ENCODE measurements at regions not wholly inside any gene's neighbourhood (a gene's known extent, or its start where the extent isn't known, plus 50 kb on each side); places are given as distances from the start of the nearest gene placed in this dataset.

DNA sequence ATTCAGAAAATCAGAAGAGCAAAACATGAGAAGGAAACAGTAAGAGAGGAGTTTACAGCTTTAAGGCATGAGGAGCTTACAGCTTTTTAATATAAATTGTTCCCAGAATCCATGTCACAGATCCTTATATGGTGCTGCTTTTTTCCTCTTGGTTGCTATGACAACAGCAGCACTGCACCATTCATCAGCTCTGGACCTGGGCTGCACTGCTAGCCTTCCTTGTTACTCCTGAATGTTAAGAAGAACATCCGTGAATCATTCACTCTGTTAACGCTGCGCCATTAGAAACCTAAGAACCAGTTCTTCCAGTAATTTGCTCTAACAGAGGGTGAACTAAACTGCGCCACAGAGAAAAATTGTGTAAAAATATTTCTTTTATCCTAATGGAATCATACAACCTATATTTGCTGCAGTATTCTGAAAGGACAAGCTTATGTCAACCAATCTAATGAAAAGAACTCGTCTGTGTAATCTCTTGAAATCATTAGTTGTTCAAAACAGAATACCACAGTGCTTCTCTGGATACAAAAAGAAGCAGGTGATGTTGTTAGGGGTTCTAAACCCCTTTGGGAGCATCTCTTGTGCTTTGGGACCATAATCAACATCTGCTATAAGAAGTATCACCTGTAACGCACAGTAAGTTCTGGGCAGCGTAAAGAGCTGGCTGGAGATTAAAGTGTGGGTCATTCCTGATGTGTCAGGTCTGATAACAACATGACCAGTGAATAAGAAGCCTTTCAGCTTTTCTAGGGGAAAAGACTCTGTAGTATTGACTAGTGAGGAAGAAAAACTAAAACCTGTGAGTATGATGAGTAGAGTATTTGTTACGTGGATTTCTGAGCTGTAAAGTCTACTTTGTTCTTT, 151.2 kb downstream of the TANC2 start:
- WGBS, 10 experiments, result 0 to 100% (median 54%) methylated on average over 3 to 8 of the region's 8 CpGs
- in situ Hi-C loops (cut with MboI; ENCODE audit: low pct_unique_long_range_greater_than_20kb in 2 of 9, low sequenced_read_pairs in 9 of 9, unreplicated experiment in 9 of 9), result no loop called here
- peaks cover 20 to 26% of the 10 kb centered on the region in 2 donors for H3K4me1 ChIP-seq (replicated peaks in 1 of 2)
- peak overlapping the region; percentile 16 to 47 (median 26) for H3K4me3 ChIP-seq
- peak in 7 of 8 experiments; percentile 36 to 100 (median 99) for ATAC-seq (replicated peaks in 6 of 8)
- H3K27ac ChIP-seq, result peak overlapping the region; percentile 48 to 62

- WGBS, 10 experiments, result 60 to 100% (median 98%) methylated on average over 1 to 2 of the region's 2 CpGs; no CpG with 5 or more reads in 2 of the 10 experiments
- ATAC-seq (replicated peaks in 6 of 8), result no peak
- Histone ChIP-seq H3K4me1 (replicated peaks in 1 of 2) (peaks cover 20 to 26% of the 10 kb centered on the region in 2 donors), H3K4me3 (no peak overlapping the region), H3K27ac (no peak overlapping the region)
- in situ Hi-C loops (cut with MboI; ENCODE audit: low pct_unique_long_range_greater_than_20kb in 2 of 9, low sequenced_read_pairs in 9 of 9, unreplicated experiment in 9 of 9), result no loop called here
Observed at GRCh38 chr17:63120406-63120805, 154.4 kb downstream of the TANC2 start.

- in situ Hi-C loops (cut with MboI; ENCODE audit: low pct_unique_long_range_greater_than_20kb in 2 of 9, low sequenced_read_pairs in 9 of 9, unreplicated experiment in 9 of 9), result no loop called here
- no peak overlapping the region for H3K4me3 ChIP-seq
- H3K4me1 ChIP-seq (replicated peaks in 1 of 2), result peaks cover 0 to 2% of the 10 kb centered on the region in 2 donors
- no peak overlapping the region for H3K27ac ChIP-seq
- 50 to 100% (median 87%) methylated on average over 1 to 4 of the region's 7 CpGs for WGBS, 10 experiments
- peak in 1 of 8 experiments; percentile 25 for ATAC-seq (replicated peaks in 6 of 8)
Observed at GRCh38 chr17:63124536-63124935, 158.5 kb downstream of the TANC2 start.

DNA sequence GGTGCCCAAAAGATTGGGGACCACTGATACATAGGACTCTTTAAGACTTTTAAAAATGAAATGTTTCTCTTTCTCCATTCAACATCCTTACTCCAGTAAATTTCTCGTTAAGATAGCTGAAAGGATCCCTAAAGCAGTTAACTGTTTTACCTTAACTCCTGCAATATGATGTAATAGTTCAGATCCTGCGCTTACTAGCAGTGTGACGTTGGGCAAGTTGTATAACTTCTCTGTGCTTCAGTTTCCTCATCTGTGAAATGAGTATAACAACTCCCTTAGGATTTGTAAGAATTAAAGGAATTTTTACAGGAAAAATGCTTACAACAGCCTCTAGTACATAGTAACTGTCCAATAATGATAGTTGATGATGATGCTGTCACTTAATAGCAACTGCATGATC, 158.9 kb downstream of the TANC2 start:
- WGBS, 10 experiments, result 20 to 95% (median 86%) methylated on average over 1 to 3 of the region's 3 CpGs; no CpG with 5 or more reads in 1 of the 10 experiments
- in situ Hi-C loops (cut with MboI; ENCODE audit: low pct_unique_long_range_greater_than_20kb in 2 of 9, low sequenced_read_pairs in 9 of 9, unreplicated experiment in 9 of 9), result no loop called here
- ATAC-seq (replicated peaks in 6 of 8), result no peak
- no peak overlapping the region for H3K4me3 ChIP-seq
- peaks cover 0 to 2% of the 10 kb centered on the region in 2 donors for H3K4me1 ChIP-seq (replicated peaks in 1 of 2)
- H3K27ac ChIP-seq, result no peak overlapping the region

DNA sequence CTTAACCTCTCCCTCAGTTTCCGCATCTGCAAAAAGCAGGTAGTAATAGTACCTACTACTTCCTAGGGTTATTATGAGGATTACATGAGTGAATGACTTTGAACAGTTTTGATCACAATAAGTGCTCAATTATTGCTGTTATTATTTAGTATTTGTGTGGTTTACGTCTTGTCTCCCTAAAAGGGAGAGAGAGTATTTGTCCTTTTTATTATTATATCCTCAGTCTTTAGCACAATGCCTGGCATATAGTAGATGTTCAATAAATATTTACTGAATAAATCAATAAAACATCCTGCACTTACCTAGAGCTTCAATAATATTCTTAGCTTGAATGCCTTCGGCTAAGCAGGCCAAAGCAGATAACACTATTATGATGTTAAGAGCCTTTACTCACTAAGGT, 160.0 kb downstream of the TANC2 start:
- no peak for ATAC-seq (replicated peaks in 6 of 8)
- WGBS, 10 experiments, result 57 to 100% (median 95%) methylated on average over 1 to 3 of the region's 3 CpGs
- peaks cover 0 to 2% of the 10 kb centered on the region in 2 donors for H3K4me1 ChIP-seq (replicated peaks in 1 of 2)
- no peak overlapping the region for H3K27ac ChIP-seq
- H3K4me3 ChIP-seq, result no peak overlapping the region
- in situ Hi-C loops (cut with MboI; ENCODE audit: low pct_unique_long_range_greater_than_20kb in 2 of 9, low sequenced_read_pairs in 9 of 9, unreplicated experiment in 9 of 9), result no loop called here

DNA sequence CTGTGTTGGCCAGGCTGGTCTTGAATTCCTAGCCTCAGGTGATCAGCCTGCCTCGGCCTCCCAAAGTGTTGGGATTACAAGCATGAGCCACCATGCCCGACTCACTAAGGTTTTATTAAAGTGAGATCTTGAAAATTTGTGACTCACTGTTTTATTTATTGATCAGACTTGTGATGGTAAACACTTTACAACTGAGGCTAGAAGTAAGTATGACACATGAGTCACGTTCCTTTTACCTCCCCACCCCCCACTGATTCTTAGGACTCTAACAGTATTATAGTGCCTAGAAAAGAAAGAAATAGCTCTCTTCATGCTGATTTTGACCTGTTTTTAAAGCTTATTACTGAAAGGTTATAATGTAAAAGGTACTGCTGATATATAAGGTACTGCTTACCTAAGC, 160.6 kb downstream of the TANC2 start:
- 55 to 100% (median 81%) methylated on average over 2 to 3 of the region's 3 CpGs; no CpG with 5 or more reads in 1 of the 10 experiments for WGBS, 10 experiments
- Histone ChIP-seq H3K4me3 (no peak overlapping the region), H3K4me1 (replicated peaks in 1 of 2) (peaks cover 0 to 2% of the 10 kb centered on the region in 2 donors), H3K27ac (no peak overlapping the region)
- no peak for ATAC-seq (replicated peaks in 6 of 8)
- in situ Hi-C loops (cut with MboI; ENCODE audit: low pct_unique_long_range_greater_than_20kb in 2 of 9, low sequenced_read_pairs in 9 of 9, unreplicated experiment in 9 of 9), result no loop called here

- WGBS, 10 experiments, result 78 to 100% (median 87%) methylated on average over 1 of the region's 1 CpG; no CpG with 5 or more reads in 2 of the 10 experiments
Observed at GRCh38 chr17:63132459-63132911, 166.4 kb downstream of the TANC2 start.

GRCh38 chr17:63133491-63133890, 167.5 kb downstream of the TANC2 start:
- Histone ChIP-seq H3K4me3 (no peak overlapping the region), H3K4me1 (replicated peaks in 1 of 2) (peaks cover 14 to 20% of the 10 kb centered on the region in 2 donors), H3K27ac (no peak overlapping the region)
- ATAC-seq (replicated peaks in 6 of 8), result no peak
- in situ Hi-C loops (cut with MboI; ENCODE audit: low pct_unique_long_range_greater_than_20kb in 2 of 9, low sequenced_read_pairs in 9 of 9, unreplicated experiment in 9 of 9), result no loop called here

More at GRCh38 chr17:63132459-63132911, 166.4 kb downstream of the TANC2 start:
- in situ Hi-C loops (cut with MboI; ENCODE audit: low pct_unique_long_range_greater_than_20kb in 2 of 9, low sequenced_read_pairs in 9 of 9, unreplicated experiment in 9 of 9), result no loop called here
- Histone ChIP-seq H3K27ac (no peak overlapping the region), H3K4me1 (replicated peaks in 1 of 2) (peaks cover 6 to 12% of the 10 kb centered on the region in 2 donors), H3K4me3 (no peak overlapping the region)
- ATAC-seq (replicated peaks in 6 of 8), result peak in 3 of 8 experiments; percentile 41 to 81 (median 41)

- no peak for ATAC-seq (replicated peaks in 6 of 8)
- no peak overlapping the region for H3K4me3 ChIP-seq
- WGBS, 10 experiments, result 33 to 100% (median 100%) methylated on average over 1 to 5 of the region's 5 CpGs; no CpG with 5 or more reads in 1 of the 10 experiments
- in situ Hi-C loops (cut with MboI; ENCODE audit: low pct_unique_long_range_greater_than_20kb in 2 of 9, low sequenced_read_pairs in 9 of 9, unreplicated experiment in 9 of 9), result no loop called here
- H3K27ac ChIP-seq, result no peak overlapping the region
- H3K4me1 ChIP-seq (replicated peaks in 1 of 2), result peaks cover 18 to 26% of the 10 kb centered on the region in 2 donors
Observed at GRCh38 chr17:63134867-63135266, 168.8 kb downstream of the TANC2 start.

DNA sequence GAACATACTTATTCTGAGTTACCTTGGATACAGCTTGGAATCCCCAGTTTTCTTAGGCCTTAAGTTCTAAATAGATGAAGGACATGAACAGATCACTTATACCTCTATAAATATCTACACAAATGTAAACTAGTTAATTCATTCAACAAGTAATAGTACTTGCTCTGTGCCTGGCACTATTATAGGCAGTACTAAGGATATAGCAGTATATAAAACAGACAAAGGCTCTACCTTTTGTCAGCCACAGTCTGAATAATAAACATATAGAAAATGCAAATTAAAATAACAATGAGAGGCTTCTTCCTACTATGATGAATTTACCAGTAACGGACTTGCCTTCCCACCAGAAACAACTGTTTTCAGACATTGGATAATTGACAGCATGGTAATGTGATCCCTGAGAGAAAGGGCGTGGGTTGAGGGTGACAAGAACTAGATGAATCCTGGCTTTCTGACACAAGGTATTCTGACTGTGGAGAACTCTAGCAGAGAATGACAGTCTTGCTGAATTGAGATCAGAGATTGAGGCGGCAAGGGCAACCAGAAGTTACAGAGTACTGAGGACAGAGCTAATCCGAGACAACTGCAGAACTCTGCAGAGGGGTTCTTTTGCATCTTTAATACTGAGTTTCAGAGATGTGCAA, 170.5 kb downstream of the TANC2 start:
- in situ Hi-C loops (cut with MboI; ENCODE audit: low pct_unique_long_range_greater_than_20kb in 2 of 9, low sequenced_read_pairs in 9 of 9, unreplicated experiment in 9 of 9), result no loop called here

GRCh38 chr17:63137163-63137562, 171.1 kb downstream of the TANC2 start:
- H3K4me3 ChIP-seq, result no peak overlapping the region
- H3K4me1 ChIP-seq (replicated peaks in 1 of 2), result peaks cover 18 to 26% of the 10 kb centered on the region in 2 donors
- ATAC-seq (replicated peaks in 6 of 8), result no peak
- in situ Hi-C loops (cut with MboI; ENCODE audit: low pct_unique_long_range_greater_than_20kb in 2 of 9, low sequenced_read_pairs in 9 of 9, unreplicated experiment in 9 of 9), result no loop called here
- peak overlapping the region in 1 of 2 donors; percentile 36 for H3K27ac ChIP-seq

More for the DNA sequence above, 170.5 kb downstream of the TANC2 start:
- Histone ChIP-seq H3K4me3 (no peak overlapping the region), H3K27ac (no peak overlapping the region), H3K4me1 (replicated peaks in 1 of 2) (peaks cover 18 to 26% of the 10 kb centered on the region in 2 donors)
- WGBS, 10 experiments, result 0 to 100% (median 37%) methylated on average over 1 to 3 of the region's 4 CpGs
- ATAC-seq (replicated peaks in 6 of 8), result peak in 5 of 8 experiments; percentile 41 to 83 (median 73)

DNA sequence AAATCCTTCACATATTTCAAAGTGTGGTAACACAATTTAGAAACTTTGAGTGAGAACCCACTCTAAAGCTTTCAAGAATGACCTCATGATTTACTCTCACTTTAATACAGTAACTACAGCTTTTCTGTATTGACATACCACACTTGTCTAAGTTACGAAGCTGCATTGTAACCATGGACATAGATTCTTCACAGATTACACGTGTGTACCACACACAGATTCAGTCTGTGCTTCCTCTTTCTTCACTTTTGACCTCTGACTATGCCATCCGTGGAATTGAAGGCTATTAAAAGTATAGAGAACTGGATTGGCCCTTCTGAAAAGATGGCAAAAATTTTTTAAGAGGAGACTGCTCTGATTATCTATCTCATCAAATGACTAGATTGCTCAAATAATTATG, 172.7 kb downstream of the TANC2 start:
- Histone ChIP-seq H3K27ac (no peak overlapping the region), H3K4me1 (replicated peaks in 1 of 2) (peaks cover 18 to 26% of the 10 kb centered on the region in 2 donors), H3K4me3 (no peak overlapping the region)
- WGBS, 10 experiments, result 7 to 94% (median 58%) methylated on average over 2 to 3 of the region's 3 CpGs; no CpG with 5 or more reads in 1 of the 10 experiments
- ATAC-seq (replicated peaks in 6 of 8), result peak in 2 of 8 experiments; percentile 44 to 80
- in situ Hi-C loops (cut with MboI; ENCODE audit: low pct_unique_long_range_greater_than_20kb in 2 of 9, low sequenced_read_pairs in 9 of 9, unreplicated experiment in 9 of 9), result no loop called here

DNA sequence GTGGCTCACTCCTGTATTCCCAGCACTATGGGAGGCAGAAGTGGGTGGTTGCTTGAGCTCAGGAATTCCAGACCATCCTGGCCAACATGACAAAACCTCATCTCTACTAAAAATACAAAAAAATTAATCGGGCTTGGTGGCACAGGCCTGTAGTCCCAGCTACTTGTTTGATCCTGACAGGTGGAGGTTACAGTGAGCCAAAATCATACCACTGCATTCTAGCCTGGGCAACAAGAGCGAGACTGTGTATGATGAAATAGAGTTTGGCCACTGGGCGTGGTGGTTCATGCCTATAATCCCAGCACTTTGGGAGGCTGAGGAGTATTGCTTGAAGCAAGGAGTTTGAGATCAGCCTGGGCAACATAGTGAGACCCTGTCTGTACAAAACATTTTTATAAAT, 173.3 kb downstream of the TANC2 start:
- Histone ChIP-seq H3K4me1 (replicated peaks in 1 of 2) (peaks cover 18 to 26% of the 10 kb centered on the region in 2 donors), H3K4me3 (no peak overlapping the region), H3K27ac (no peak overlapping the region)
- in situ Hi-C loops (cut with MboI; ENCODE audit: low pct_unique_long_range_greater_than_20kb in 2 of 9, low sequenced_read_pairs in 9 of 9, unreplicated experiment in 9 of 9), result no loop called here
- 80 to 100% (median 100%) methylated on average over 1 to 3 of the region's 3 CpGs; no CpG with 5 or more reads in 4 of the 10 experiments for WGBS, 10 experiments
- ATAC-seq (replicated peaks in 6 of 8), result peak in 1 of 8 experiments; percentile 21
